ENCODE measurements at regions not wholly inside any gene's neighbourhood (a gene's known extent, or its start where the extent isn't known, plus 50 kb on each side); places are given as distances from the start of the nearest gene placed in this dataset.

- TF ChIP-seq, protein P1, sequence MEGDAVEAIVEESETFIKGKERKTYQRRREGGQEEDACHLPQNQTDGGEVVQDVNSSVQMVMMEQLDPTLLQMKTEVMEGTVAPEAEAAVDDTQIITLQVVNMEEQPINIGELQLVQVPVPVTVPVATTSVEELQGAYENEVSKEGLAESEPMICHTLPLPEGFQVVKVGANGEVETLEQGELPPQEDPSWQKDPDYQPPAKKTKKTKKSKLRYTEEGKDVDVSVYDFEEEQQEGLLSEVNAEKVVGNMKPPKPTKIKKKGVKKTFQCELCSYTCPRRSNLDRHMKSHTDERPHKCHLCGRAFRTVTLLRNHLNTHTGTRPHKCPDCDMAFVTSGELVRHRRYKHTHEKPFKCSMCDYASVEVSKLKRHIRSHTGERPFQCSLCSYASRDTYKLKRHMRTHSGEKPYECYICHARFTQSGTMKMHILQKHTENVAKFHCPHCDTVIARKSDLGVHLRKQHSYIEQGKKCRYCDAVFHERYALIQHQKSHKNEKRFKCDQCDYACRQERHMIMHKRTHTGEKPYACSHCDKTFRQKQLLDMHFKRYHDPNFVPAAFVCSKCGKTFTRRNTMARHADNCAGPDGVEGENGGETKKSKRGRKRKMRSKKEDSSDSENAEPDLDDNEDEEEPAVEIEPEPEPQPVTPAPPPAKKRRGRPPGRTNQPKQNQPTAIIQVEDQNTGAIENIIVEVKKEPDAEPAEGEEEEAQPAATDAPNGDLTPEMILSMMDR (conservative IDR thresholded peaks at IDR 0.05; ENCODE audit: low read depth, low read length), result no peak
- TF ChIP-seq EZH2 (IDR thresholded peaks at IDR 0.05; ENCODE audit: borderline replicate concordance, low read depth, low read length, poor library complexity, severe bottlenecking), result no peak
These were observed 97.8 kb upstream of the CPLX2 start for GRCh38 chr5:175773534-175774070.
